HG03060 (cell line): ENCODE measurements at regions not wholly inside any gene's neighbourhood (a gene's known extent, or its start where the extent isn't known, plus 50 kb on each side); places are given as distances from the start of the nearest gene placed in this dataset.
"Not testable (repeated sequence)": the region's sequence is repeated elsewhere in the genome, so short reads cannot be mapped to it uniquely, and the experiment has no call there.

Experiments
- ATAC-seq: cut with Tn5 transposase; IDR thresholded peaks from one replicate; pipeline ENCODE4 v1.9.1; 2021; ENCODE audit warnings: low read depth, moderate number of reproducible peaks; ENCODE audit not compliant: unreplicated experiment

GRCh38 chr13:21905486-21905885, 234.6 kb downstream of the FGF9 start:
- no peak for ATAC-seq

- ATAC-seq: no peak
Measured at GRCh38 chr13:21909331-21909730, 238.5 kb downstream of the FGF9 start.

- no peak for ATAC-seq
Measured at GRCh38 chr13:21910546-21910945, 239.7 kb downstream of the FGF9 start.

- ATAC-seq: no peak
Measured at GRCh38 chr13:21911646-21912298, 240.9 kb downstream of the FGF9 start.

GRCh38 chr13:21913010-21913409, 242.1 kb downstream of the FGF9 start:
- ATAC-seq: no peak

- no peak for ATAC-seq
Measured at GRCh38 chr13:21917086-21918015, 246.5 kb downstream of the FGF9 start.

GRCh38 chr13:21920802-21921201, 249.9 kb downstream of the FGF9 start:
- not testable (repeated sequence) for ATAC-seq

- no peak for ATAC-seq
Measured at GRCh38 chr13:21924958-21925357, 254.1 kb downstream of the FGF9 start.

GRCh38 chr13:21925720-21926119, 254.8 kb downstream of the FGF9 start:
- ATAC-seq: no peak

- no peak for ATAC-seq
Measured at GRCh38 chr13:21929400-21929799, 258.5 kb downstream of the FGF9 start.

- ATAC-seq: no peak
Measured at GRCh38 chr13:21930536-21930935, 259.7 kb downstream of the FGF9 start.

GRCh38 chr13:21932578-21932977, 261.7 kb downstream of the FGF9 start:
- no peak for ATAC-seq

- ATAC-seq: no peak
Measured at GRCh38 chr13:21932996-21933395, 262.1 kb downstream of the FGF9 start.

- no peak for ATAC-seq
Measured at GRCh38 chr13:21934284-21934683, 263.4 kb downstream of the FGF9 start.

GRCh38 chr13:21936674-21937073, 265.8 kb downstream of the FGF9 start:
- ATAC-seq: no peak

GRCh38 chr13:21938168-21938567, 267.3 kb downstream of the FGF9 start:
- ATAC-seq: no peak

- ATAC-seq: no peak
Measured at GRCh38 chr13:21938636-21939035, 267.8 kb downstream of the FGF9 start.

- no peak for ATAC-seq
Measured at GRCh38 chr13:21942061-21942460, 271.2 kb downstream of the FGF9 start.

- ATAC-seq: no peak
Measured at GRCh38 chr13:21944610-21945009, 273.7 kb downstream of the FGF9 start.

- ATAC-seq: no peak
Measured at GRCh38 chr13:21945195-21945594, 274.3 kb downstream of the FGF9 start.

- ATAC-seq: no peak
Measured at GRCh38 chr13:21946964-21947363, 276.1 kb downstream of the FGF9 start.
